WTC11 (cell line): ENCODE measurements at regions not wholly inside any gene's neighbourhood (a gene's known extent, or its start where the extent isn't known, plus 50 kb on each side); places are given as distances from the start of the nearest gene placed in this dataset.

Source experiments
- ATAC-seq: fragments of 200-7000 bp; cut with Tn5 transposase; 2 replicates; pipeline ENCODE4 v1.10.0; 2021; ENCODE audit warnings: mild to moderate bottlenecking, moderate library complexity
- CTCF ChIA-PET: fragments of 300-600 bp; sonication (Branson Sonifier 250); formaldehyde crosslinking; loops from one replicate; lab custom pipeline; 2021; ENCODE audit warnings: antibody characterized with exemption; lab: Charles Lee
- POLR2A ChIA-PET: fragments of 350-600 bp; sonication (Branson Sonifier 250); formaldehyde crosslinking; loops from one replicate; lab custom pipeline; 2021; ENCODE audit warnings: antibody characterized with exemption; lab: Charles Lee
- DNase-seq: peaks from one replicate; pipeline ENCODE4 v3.0.0; 2021; ENCODE audit warnings: low spot score
- H3K27ac Mint-ChIP-seq: 2 replicates; pipeline ENCODE4 v1.8.0; 2021; ENCODE audit warnings: mixed read lengths
- H3K27me3 Mint-ChIP-seq: 2 replicates; pipeline ENCODE4 v1.8.0; 2021; ENCODE audit warnings: low read depth, mild to moderate bottlenecking, moderate library complexity, mixed read lengths
- H3K36me3 Mint-ChIP-seq: 2 replicates; pipeline ENCODE4 v1.8.0; 2021; ENCODE audit warnings: mixed read lengths
- H3K4me1 Mint-ChIP-seq: 2 replicates; pipeline ENCODE4 v1.8.0; 2022; ENCODE audit warnings: mixed read lengths
- H3K4me3 Mint-ChIP-seq: 2 replicates; pipeline ENCODE4 v1.8.0; 2021; ENCODE audit warnings: mild to moderate bottlenecking, moderate library complexity, mixed read lengths
- H3K9me3 Mint-ChIP-seq: 2 replicates; pipeline ENCODE4 v1.8.0; 2021; ENCODE audit warnings: mixed read lengths
- ATF1 ChIP-seq: sonication (generic); formaldehyde crosslinking; IDR thresholded peaks from 2 replicates; pipeline ENCODE4 v1.8.1; 2023; ENCODE audit warnings: mild to moderate bottlenecking, moderate library complexity, missing genetic modification reagents
- CREB1 ChIP-seq: sonication (generic); formaldehyde crosslinking; IDR thresholded peaks from 2 replicates; pipeline ENCODE4 v1.8.0; 2023; ENCODE audit warnings: mild to moderate bottlenecking, missing genetic modification reagents
- JAZF1 ChIP-seq: fragments of 250-450 bp; sonication (Bioruptor Pico); IDR thresholded peaks from 2 replicates; pipeline ENCODE4 v1.9.0; 2021; ENCODE audit warnings: moderate library complexity, mild to moderate bottlenecking, inconsistent platforms
- JUN ChIP-seq: sonication (generic); formaldehyde crosslinking; IDR thresholded peaks from 2 replicates; pipeline ENCODE4 v1.8.0; 2023; ENCODE audit warnings: mild to moderate bottlenecking, missing genetic modification reagents
- KAT7 ChIP-seq: sonication (generic); formaldehyde crosslinking; IDR thresholded peaks from 2 replicates; pipeline ENCODE4 v1.8.1; 2023; ENCODE audit warnings: missing genetic modification reagents, mild to moderate bottlenecking, borderline replicate concordance
- NFATC4 ChIP-seq: fragments of 250-450 bp; sonication (Bioruptor Pico); IDR thresholded peaks from 2 replicates; pipeline ENCODE4 v1.9.0; 2021; ENCODE audit warnings: mild to moderate bottlenecking
- RORB ChIP-seq: fragments of 250-450 bp; sonication (Bioruptor Pico); IDR thresholded peaks from 2 replicates; pipeline ENCODE4 v1.9.0; 2021; ENCODE audit warnings: mild to moderate bottlenecking
- SMAD4 ChIP-seq: sonication (generic); formaldehyde crosslinking; IDR thresholded peaks from 2 replicates; pipeline ENCODE4 v1.8.0; 2022; ENCODE audit warnings: mild to moderate bottlenecking, missing genetic modification reagents
- ZBTB21 ChIP-seq: sonication (generic); formaldehyde crosslinking; IDR thresholded peaks from 2 replicates; pipeline ENCODE4 v1.8.1; 2023; ENCODE audit warnings: mild to moderate bottlenecking, missing genetic modification reagents, borderline replicate concordance
- ZNF219 ChIP-seq: sonication (generic); formaldehyde crosslinking; IDR thresholded peaks from 2 replicates; pipeline ENCODE4 v1.8.0; 2023; ENCODE audit warnings: missing genetic modification reagents, mild to moderate bottlenecking, borderline replicate concordance
- ZNF232 ChIP-seq: sonication (generic); formaldehyde crosslinking; IDR thresholded peaks from 2 replicates; pipeline ENCODE4 v1.8.0; 2022; ENCODE audit warnings: mild to moderate bottlenecking, missing genetic modification reagents
- ZNF671 ChIP-seq: fragments of 250-450 bp; sonication (Bioruptor Pico); IDR thresholded peaks from 2 replicates; pipeline ENCODE4 v1.8.0; 2021; ENCODE audit warnings: mild to moderate bottlenecking
- TF ChIP-seq, protein P1 (sequence below): sonication (generic); formaldehyde crosslinking; conservative IDR thresholded peaks from 2 replicates; pipeline ENCODE4 v1.8.1; 2023; ENCODE audit warnings: mild to moderate bottlenecking, low read depth, missing genetic modification reagents, moderate library complexity
- TF ChIP-seq, protein P2 (sequence below): sonication (generic); formaldehyde crosslinking; IDR thresholded peaks from 2 replicates; pipeline ENCODE4 v1.8.1; 2023; ENCODE audit warnings: mild to moderate bottlenecking, moderate library complexity, missing genetic modification reagents
- TF ChIP-seq, protein P3 (sequence below): sonication (generic); formaldehyde crosslinking; IDR thresholded peaks from 2 replicates; pipeline ENCODE4 v1.8.1; 2022; ENCODE audit warnings: low read depth, mild to moderate bottlenecking, moderate library complexity, missing genetic modification reagents, borderline replicate concordance
- TF ChIP-seq, protein P4 (sequence below): sonication (generic); formaldehyde crosslinking; IDR thresholded peaks from 2 replicates; pipeline ENCODE4 v1.8.1; 2023; ENCODE audit warnings: mild to moderate bottlenecking, missing genetic modification reagents
- TF ChIP-seq, protein P5 (sequence below): sonication (generic); formaldehyde crosslinking; IDR thresholded peaks from 2 replicates; pipeline ENCODE4 v1.8.1; 2022; ENCODE audit warnings: mild to moderate bottlenecking, missing genetic modification reagents, moderate library complexity, borderline replicate concordance

DNA sequence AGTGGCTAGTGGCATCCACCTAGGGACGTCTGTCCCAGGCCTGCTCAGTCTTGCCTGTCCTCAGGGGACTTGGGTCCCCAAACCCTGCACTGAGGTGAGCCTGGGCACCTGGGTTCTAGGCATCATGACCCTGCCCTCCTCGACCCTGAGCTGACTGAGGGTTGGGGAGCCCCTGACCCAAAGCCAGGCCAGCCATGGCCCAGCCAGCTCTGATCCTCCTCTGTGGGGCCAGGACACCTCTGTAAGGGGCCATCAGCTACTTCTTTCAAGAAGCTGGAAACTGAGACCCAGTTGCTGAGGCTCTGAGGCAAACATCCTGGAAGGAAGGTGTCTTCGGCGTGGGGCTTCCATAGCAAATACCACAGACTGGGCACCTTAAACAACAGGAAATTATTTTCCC lies 329.3 kb downstream of the QKI start:
- ChIA-PET CTCF (no interaction called here), POLR2A (no interaction called here)
- no peak for DNase-seq
- Mint-ChIP-seq H3K36me3 (no peaks in the 10 kb centered on the region), H3K4me3 (no peak overlapping the region), H3K27me3 (no peaks in the 10 kb centered on the region; the same call in 1 of the 2 replicates), H3K9me3 (0 out of 2 replicates have a peak, but pooled peaks cover under 1% of the 10 kb centered on the region), H3K27ac (no peak overlapping the region), H3K4me1 (peaks cover 13% of the 10 kb centered on the region)
- no peak for ATAC-seq
- TF ChIP-seq ATF1: no peak
- TF ChIP-seq, protein P1, sequence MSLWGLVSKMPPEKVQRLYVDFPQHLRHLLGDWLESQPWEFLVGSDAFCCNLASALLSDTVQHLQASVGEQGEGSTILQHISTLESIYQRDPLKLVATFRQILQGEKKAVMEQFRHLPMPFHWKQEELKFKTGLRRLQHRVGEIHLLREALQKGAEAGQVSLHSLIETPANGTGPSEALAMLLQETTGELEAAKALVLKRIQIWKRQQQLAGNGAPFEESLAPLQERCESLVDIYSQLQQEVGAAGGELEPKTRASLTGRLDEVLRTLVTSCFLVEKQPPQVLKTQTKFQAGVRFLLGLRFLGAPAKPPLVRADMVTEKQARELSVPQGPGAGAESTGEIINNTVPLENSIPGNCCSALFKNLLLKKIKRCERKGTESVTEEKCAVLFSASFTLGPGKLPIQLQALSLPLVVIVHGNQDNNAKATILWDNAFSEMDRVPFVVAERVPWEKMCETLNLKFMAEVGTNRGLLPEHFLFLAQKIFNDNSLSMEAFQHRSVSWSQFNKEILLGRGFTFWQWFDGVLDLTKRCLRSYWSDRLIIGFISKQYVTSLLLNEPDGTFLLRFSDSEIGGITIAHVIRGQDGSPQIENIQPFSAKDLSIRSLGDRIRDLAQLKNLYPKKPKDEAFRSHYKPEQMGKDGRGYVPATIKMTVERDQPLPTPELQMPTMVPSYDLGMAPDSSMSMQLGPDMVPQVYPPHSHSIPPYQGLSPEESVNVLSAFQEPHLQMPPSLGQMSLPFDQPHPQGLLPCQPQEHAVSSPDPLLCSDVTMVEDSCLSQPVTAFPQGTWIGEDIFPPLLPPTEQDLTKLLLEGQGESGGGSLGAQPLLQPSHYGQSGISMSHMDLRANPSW (CRISPR knock-in tag): no peak
- no peak for TF ChIP-seq JUN (CRISPR knock-in tag)
- no peak for TF ChIP-seq RORB
- TF ChIP-seq SMAD4: no peak
- no peak for TF ChIP-seq ZNF232 (CRISPR knock-in tag)
- TF ChIP-seq, protein P2, sequence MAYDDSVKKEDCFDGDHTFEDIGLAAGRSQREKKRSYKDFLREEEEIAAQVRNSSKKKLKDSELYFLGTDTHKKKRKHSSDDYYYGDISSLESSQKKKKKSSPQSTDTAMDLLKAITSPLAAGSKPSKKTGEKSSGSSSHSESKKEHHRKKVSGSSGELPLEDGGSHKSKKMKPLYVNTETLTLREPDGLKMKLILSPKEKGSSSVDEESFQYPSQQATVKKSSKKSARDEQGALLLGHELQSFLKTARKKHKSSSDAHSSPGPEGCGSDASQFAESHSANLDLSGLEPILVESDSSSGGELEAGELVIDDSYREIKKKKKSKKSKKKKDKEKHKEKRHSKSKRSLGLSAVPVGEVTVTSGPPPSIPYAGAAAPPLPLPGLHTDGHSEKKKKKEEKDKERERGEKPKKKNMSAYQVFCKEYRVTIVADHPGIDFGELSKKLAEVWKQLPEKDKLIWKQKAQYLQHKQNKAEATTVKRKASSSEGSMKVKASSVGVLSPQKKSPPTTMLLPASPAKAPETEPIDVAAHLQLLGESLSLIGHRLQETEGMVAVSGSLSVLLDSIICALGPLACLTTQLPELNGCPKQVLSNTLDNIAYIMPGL (CRISPR knock-in tag): no peak
- TF ChIP-seq, protein P3, sequence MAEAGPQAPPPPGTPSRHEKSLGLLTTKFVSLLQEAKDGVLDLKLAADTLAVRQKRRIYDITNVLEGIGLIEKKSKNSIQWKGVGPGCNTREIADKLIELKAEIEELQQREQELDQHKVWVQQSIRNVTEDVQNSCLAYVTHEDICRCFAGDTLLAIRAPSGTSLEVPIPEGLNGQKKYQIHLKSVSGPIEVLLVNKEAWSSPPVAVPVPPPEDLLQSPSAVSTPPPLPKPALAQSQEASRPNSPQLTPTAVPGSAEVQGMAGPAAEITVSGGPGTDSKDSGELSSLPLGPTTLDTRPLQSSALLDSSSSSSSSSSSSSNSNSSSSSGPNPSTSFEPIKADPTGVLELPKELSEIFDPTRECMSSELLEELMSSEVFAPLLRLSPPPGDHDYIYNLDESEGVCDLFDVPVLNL (CRISPR knock-in tag): no peak
- TF ChIP-seq, protein P4, sequence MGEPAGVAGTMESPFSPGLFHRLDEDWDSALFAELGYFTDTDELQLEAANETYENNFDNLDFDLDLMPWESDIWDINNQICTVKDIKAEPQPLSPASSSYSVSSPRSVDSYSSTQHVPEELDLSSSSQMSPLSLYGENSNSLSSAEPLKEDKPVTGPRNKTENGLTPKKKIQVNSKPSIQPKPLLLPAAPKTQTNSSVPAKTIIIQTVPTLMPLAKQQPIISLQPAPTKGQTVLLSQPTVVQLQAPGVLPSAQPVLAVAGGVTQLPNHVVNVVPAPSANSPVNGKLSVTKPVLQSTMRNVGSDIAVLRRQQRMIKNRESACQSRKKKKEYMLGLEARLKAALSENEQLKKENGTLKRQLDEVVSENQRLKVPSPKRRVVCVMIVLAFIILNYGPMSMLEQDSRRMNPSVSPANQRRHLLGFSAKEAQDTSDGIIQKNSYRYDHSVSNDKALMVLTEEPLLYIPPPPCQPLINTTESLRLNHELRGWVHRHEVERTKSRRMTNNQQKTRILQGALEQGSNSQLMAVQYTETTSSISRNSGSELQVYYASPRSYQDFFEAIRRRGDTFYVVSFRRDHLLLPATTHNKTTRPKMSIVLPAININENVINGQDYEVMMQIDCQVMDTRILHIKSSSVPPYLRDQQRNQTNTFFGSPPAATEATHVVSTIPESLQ (CRISPR knock-in tag): no peak
- no peak for TF ChIP-seq NFATC4 (CRISPR knock-in tag)
- no peak for TF ChIP-seq KAT7 (CRISPR knock-in tag)
- no peak for TF ChIP-seq ZNF671
- no peak for TF ChIP-seq JAZF1 (CRISPR knock-in tag)

DNA sequence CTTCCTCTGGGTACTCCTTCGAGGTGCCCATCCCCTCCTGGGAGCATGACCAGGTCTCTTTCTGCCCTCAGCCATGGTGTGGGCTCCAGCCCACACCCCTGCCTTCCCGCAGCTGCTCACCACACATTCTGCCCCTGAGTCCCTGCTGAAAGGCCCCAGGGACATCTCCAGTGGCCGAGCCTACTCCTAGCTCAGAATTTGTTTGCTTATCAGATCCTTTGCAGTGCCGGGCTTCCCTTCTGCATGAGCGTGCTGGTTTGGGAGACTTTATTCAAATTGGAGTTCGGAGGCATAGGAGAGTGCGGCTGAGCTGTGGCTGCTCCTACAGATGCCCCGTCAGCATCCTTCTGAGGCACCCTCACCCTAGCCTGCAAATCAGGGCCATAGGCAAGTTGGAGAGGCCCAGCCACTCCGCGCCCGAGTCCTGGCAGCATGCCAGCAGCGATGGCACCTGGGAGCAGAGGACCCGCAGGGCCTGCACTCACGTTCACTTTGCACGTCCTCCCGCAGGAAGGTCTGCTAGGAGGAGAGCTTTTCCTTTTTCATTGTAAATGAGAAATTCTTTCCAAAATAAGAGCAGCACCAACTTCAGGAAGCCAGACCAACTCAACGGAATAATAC lies 327.3 kb downstream of the QKI start:
- no peak for ATAC-seq
- no peak overlapping the region for H3K27ac Mint-ChIP-seq
- H3K9me3 Mint-ChIP-seq: peaks cover 8% of the 10 kb centered on the region; the same call in 1 of the 2 replicates
- ChIA-PET CTCF (no interaction called here), POLR2A (no interaction called here)
- DNase-seq: no peak
- no peak overlapping the region for H3K4me3 Mint-ChIP-seq
- H3K36me3 Mint-ChIP-seq: no peaks in the 10 kb centered on the region
- TF ChIP-seq ZBTB21 (CRISPR knock-in tag) (no peak), CREB1 (CRISPR knock-in tag) (no peak), ZNF219 (CRISPR knock-in tag) (no peak)
- TF ChIP-seq, protein P5, sequence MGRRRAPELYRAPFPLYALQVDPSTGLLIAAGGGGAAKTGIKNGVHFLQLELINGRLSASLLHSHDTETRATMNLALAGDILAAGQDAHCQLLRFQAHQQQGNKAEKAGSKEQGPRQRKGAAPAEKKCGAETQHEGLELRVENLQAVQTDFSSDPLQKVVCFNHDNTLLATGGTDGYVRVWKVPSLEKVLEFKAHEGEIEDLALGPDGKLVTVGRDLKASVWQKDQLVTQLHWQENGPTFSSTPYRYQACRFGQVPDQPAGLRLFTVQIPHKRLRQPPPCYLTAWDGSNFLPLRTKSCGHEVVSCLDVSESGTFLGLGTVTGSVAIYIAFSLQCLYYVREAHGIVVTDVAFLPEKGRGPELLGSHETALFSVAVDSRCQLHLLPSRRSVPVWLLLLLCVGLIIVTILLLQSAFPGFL (CRISPR knock-in tag): no peak
- H3K27me3 Mint-ChIP-seq: no peaks in the 10 kb centered on the region
- H3K4me1 Mint-ChIP-seq: peaks cover 21% of the 10 kb centered on the region
